ENCODE measurements at regions not wholly inside any gene's neighbourhood (a gene's known extent, or its start where the extent isn't known, plus 50 kb on each side); places are given as distances from the start of the nearest gene placed in this dataset.

- Histone ChIP-seq H3K79me2 (ENCODE audit: insufficient read depth, low read length) (no peaks in the 10 kb centered on the region), H3K27ac (ENCODE audit: low read depth, low read length, poor library complexity, severe bottlenecking) (peak overlapping the region; percentile 46), H3K4me1 (ENCODE audit: insufficient read depth, low read length, severe bottlenecking) (no peaks in the 10 kb centered on the region), H3K9ac (ENCODE audit: low read length) (no peak overlapping the region), H3K4me3 (ENCODE audit: low read depth, low read length, poor library complexity, severe bottlenecking) (no peak overlapping the region), H3K9me3 (ENCODE audit: low read length) (no peaks in the 10 kb centered on the region), H3K9me2 (ENCODE audit: low read depth, low read length) (no peaks in the 10 kb centered on the region), H4K20me1 (ENCODE audit: insufficient read depth, low read length) (no peaks in the 10 kb centered on the region), H3F3A (ENCODE audit: insufficient read depth, low read length) (no peaks in the 10 kb centered on the region), H3K4me2 (ENCODE audit: low read length) (no peak overlapping the region), H2AFZ (ENCODE audit: low read length) (no peak overlapping the region), H3K36me3 (ENCODE audit: insufficient read depth, low read length) (no peaks in the 10 kb centered on the region), H3K27me3 (ENCODE audit: insufficient read depth, low read length) (no peaks in the 10 kb centered on the region)
- TF ChIP-seq CTCF (IDR thresholded peaks at IDR 0.05; ENCODE audit: low read length) (no peak), EZH2 (IDR thresholded peaks at IDR 0.05; ENCODE audit: borderline replicate concordance, low read length) (no peak)
These were observed 1069.1 kb downstream of the EFNA5 start for GRCh38 chr5:106601620-106602019.

- Histone ChIP-seq H4K20me1 (ENCODE audit: insufficient read depth, low read length) (no peaks in the 10 kb centered on the region), H3F3A (ENCODE audit: insufficient read depth, low read length) (no peaks in the 10 kb centered on the region)
These were observed 1069.9 kb downstream of the EFNA5 start for GRCh38 chr5:106600803-106601202.

DNA sequence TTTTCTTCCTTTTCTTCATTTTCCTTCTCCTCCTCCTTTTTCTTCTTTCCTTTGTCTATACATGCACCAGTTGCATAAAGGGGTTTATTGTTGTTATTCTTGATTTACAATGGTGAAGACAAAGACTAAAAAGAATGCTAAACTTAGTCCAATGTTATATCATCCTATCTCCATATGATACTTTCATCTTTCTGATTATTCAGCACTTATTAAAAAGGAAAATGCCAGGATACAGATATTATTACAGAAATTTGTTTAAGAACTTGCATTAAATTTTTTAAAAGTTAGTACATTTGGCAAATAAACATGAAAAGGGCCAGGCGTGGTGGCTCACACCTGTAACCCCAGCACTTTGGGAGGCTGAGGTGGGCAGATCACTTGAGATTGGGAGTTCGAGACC, 1074.9 kb downstream of the EFNA5 start:
- no peak overlapping the region for H3K27ac ChIP-seq (ENCODE audit: low read depth, low read length, poor library complexity, severe bottlenecking)
- no peaks in the 10 kb centered on the region for H3K27me3 ChIP-seq (ENCODE audit: insufficient read depth, low read length)
- H4K20me1 ChIP-seq (ENCODE audit: insufficient read depth, low read length): no peaks in the 10 kb centered on the region
- H3K4me1 ChIP-seq (ENCODE audit: insufficient read depth, low read length, severe bottlenecking): no peaks in the 10 kb centered on the region
- no peaks in the 10 kb centered on the region for H3K9me3 ChIP-seq (ENCODE audit: low read length)
- H3F3A ChIP-seq (ENCODE audit: insufficient read depth, low read length): no peaks in the 10 kb centered on the region
- no peak for TF ChIP-seq CTCF (IDR thresholded peaks at IDR 0.05; ENCODE audit: low read length)
- H3K9ac ChIP-seq (ENCODE audit: low read length): no peak overlapping the region
- no peak overlapping the region for H3K4me3 ChIP-seq (ENCODE audit: low read depth, low read length, poor library complexity, severe bottlenecking)
- no peak overlapping the region for H3K4me2 ChIP-seq (ENCODE audit: low read length)
- H3K9me2 ChIP-seq (ENCODE audit: low read depth, low read length): no peaks in the 10 kb centered on the region
- no peak overlapping the region for H2AFZ ChIP-seq (ENCODE audit: low read length)
- no peaks in the 10 kb centered on the region for H3K79me2 ChIP-seq (ENCODE audit: insufficient read depth, low read length)
- H3K36me3 ChIP-seq (ENCODE audit: insufficient read depth, low read length): no peaks in the 10 kb centered on the region

More at GRCh38 chr5:106600803-106601202, 1069.9 kb downstream of the EFNA5 start:
- Histone ChIP-seq H3K27me3 (ENCODE audit: insufficient read depth, low read length) (no peaks in the 10 kb centered on the region), H3K9ac (ENCODE audit: low read length) (no peak overlapping the region), H3K4me3 (ENCODE audit: low read depth, low read length, poor library complexity, severe bottlenecking) (no peak overlapping the region), H3K36me3 (ENCODE audit: insufficient read depth, low read length) (no peaks in the 10 kb centered on the region), H3K9me3 (ENCODE audit: low read length) (no peaks in the 10 kb centered on the region), H2AFZ (ENCODE audit: low read length) (no peak overlapping the region), H3K9me2 (ENCODE audit: low read depth, low read length) (no peaks in the 10 kb centered on the region), H3K4me2 (ENCODE audit: low read length) (no peak overlapping the region), H3K4me1 (ENCODE audit: insufficient read depth, low read length, severe bottlenecking) (no peaks in the 10 kb centered on the region), H3K79me2 (ENCODE audit: insufficient read depth, low read length) (no peaks in the 10 kb centered on the region), H3K27ac (ENCODE audit: low read depth, low read length, poor library complexity, severe bottlenecking) (peak overlapping the region; percentile 17)
- no peak for TF ChIP-seq CTCF (IDR thresholded peaks at IDR 0.05; ENCODE audit: low read length)
- TF ChIP-seq EZH2 (IDR thresholded peaks at IDR 0.05; ENCODE audit: borderline replicate concordance, low read length): no peak
